MCF 10A (cell line): ENCODE measurements at regions not wholly inside any gene's neighbourhood (a gene's known extent, or its start where the extent isn't known, plus 50 kb on each side); places are given as distances from the start of the nearest gene placed in this dataset.

Experiments
- BruUV-seq: library from RNA; stranded (reverse); fragments of 400-500 nt; replicated peaks from 2 replicates; lab custom pipeline; 2021; lab: Mats Ljungman, UMichigan
- CTCF ChIA-PET: fragments of 300-600 bp; sonication (Branson Sonifier 250); formaldehyde crosslinking; extraction: SDS; loops from one replicate; lab custom pipeline; 2021; ENCODE audit warnings: antibody characterized with exemption, inconsistent platforms; lab: Yijun Ruan, JAX
- POLR2A ChIA-PET: fragments of 300-600, 350-650 bp; sonication (Branson Sonifier 250); formaldehyde crosslinking; extraction: SDS; loops from one replicate; lab custom pipeline; 2020; ENCODE audit warnings: antibody characterized with exemption, inconsistent platforms; lab: Yijun Ruan, JAX
- DNase-seq: peaks from one replicate; pipeline ENCODE4 v3.0.0-alpha.2; 2018; ENCODE audit not compliant: unreplicated experiment
- H3K27ac Mint-ChIP-seq: one replicate; pipeline ENCODE4 v1.8.0; 2022; ENCODE audit warnings: mild to moderate bottlenecking, low read depth, mixed read lengths; ENCODE audit not compliant: unreplicated experiment
- H3K27me3 Mint-ChIP-seq: one replicate; pipeline ENCODE4 v1.8.0; 2022; ENCODE audit warnings: mixed read lengths; ENCODE audit not compliant: insufficient read depth, unreplicated experiment
- H3K36me3 Mint-ChIP-seq: one replicate; pipeline ENCODE4 v1.8.0; 2022; ENCODE audit warnings: mild to moderate bottlenecking, moderate library complexity, mixed read lengths; ENCODE audit not compliant: insufficient read depth, unreplicated experiment
- H3K4me1 Mint-ChIP-seq: one replicate; pipeline ENCODE4 v1.8.0; 2022; ENCODE audit warnings: mixed read lengths; ENCODE audit not compliant: insufficient read depth, unreplicated experiment
- H3K4me3 Mint-ChIP-seq: one replicate; pipeline ENCODE4 v1.8.0; 2022; ENCODE audit warnings: mild to moderate bottlenecking, moderate library complexity, mixed read lengths; ENCODE audit not compliant: unreplicated experiment
- H3K9me3 Mint-ChIP-seq: one replicate; pipeline ENCODE4 v1.8.0; 2022; ENCODE audit warnings: mixed read lengths; ENCODE audit not compliant: unreplicated experiment
- CTCF ChIP-seq: fragments of 200-600 bp; IDR thresholded peaks from one replicate; pipeline ENCODE4 v1.8.0; 2022; ENCODE audit warnings: antibody characterized with exemption, mild to moderate bottlenecking; ENCODE audit not compliant: unreplicated experiment
- intact Hi-C: fragments of 100-400 bp; cut with micrococcal nuclease; formaldehyde crosslinking; loops from 2 replicates; pipeline ENCODE4 v1.14.1; 2022

DNA sequence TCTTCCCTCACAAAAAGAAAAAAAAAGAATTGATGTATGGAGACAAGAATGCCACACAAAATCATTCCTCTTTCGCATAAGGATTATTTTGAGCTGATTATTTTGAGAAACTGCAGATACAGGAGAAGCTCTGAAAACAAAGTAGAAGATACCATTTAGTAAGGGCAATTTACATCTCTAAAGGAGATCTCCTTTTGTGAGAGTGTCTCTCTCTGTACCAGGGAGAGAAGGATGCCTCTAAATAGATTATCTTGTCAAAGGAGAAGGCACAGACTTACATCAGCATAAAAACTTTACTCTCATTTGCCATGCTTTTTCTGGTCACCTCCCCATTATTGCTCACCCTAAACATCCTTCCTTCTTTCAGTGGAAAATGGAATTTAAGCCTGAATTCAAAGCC is 747.9 kb upstream of the COBL start:
- Mint-ChIP-seq H3K27me3 (peaks cover 79% of the 10 kb centered on the region), H3K4me1 (no peaks in the 10 kb centered on the region), H3K36me3 (no peaks in the 10 kb centered on the region), H3K27ac (no peak overlapping the region), H3K4me3 (no peak overlapping the region), H3K9me3 (no peaks in the 10 kb centered on the region)
- BruUV-seq: no TSS peak
- TF ChIP-seq CTCF: no peak
- intact Hi-C loops: no loop called here
- DNase-seq: no peak
- ChIA-PET CTCF (no interaction called here), POLR2A (no interaction called here)

- intact Hi-C loops: no loop called here
- no peak overlapping the region for H3K27ac Mint-ChIP-seq
- BruUV-seq: no TSS peak
These were observed 745.1 kb upstream of the COBL start for GRCh38 chr7:52061666-52062065.

GRCh38 chr7:52053525-52053924 is 736.9 kb upstream of the COBL start:
- no peak overlapping the region for H3K27ac Mint-ChIP-seq
- no peak for DNase-seq
- CTCF ChIA-PET: no interaction called here
- POLR2A ChIA-PET: no interaction called here
- H3K4me1 Mint-ChIP-seq: no peaks in the 10 kb centered on the region
- BruUV-seq: no TSS peak
- peaks cover 6% of the 10 kb centered on the region for H3K36me3 Mint-ChIP-seq
- peaks cover 97% of the 10 kb centered on the region for H3K27me3 Mint-ChIP-seq
- no peak for TF ChIP-seq CTCF
- H3K4me3 Mint-ChIP-seq: no peak overlapping the region
- intact Hi-C loops: no loop called here
- no peaks in the 10 kb centered on the region for H3K9me3 Mint-ChIP-seq

More at GRCh38 chr7:52061666-52062065, 745.1 kb upstream of the COBL start:
- ChIA-PET POLR2A (no interaction called here), CTCF (no interaction called here)
- Mint-ChIP-seq H3K36me3 (no peaks in the 10 kb centered on the region), H3K9me3 (no peaks in the 10 kb centered on the region), H3K4me1 (no peaks in the 10 kb centered on the region), H3K27me3 (peaks cover 79% of the 10 kb centered on the region), H3K4me3 (no peak overlapping the region)
- no peak for DNase-seq
- no peak for TF ChIP-seq CTCF

DNA sequence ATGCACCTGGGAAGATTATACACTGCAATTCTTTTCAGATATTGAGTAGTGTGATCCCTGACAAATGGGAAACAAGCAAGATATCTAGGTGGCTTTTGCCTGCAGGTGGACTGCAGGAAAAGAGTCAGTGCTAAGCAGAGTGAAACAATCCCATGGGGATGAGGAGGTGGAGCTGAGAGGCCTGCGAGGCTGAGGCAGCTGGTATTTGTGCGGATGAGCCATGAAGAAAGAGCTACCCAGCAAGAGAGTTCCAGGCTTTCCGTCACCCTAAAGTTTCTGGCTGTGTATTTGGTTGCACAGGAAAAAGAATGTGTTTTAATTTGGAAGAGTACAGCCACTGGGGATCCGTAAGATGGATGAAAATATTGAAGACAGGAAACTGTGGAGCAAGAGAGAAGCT is 714.1 kb upstream of the COBL start:
- ChIA-PET CTCF (no interaction called here), POLR2A (no interaction called here)
- Mint-ChIP-seq H3K27me3 (peaks cover 85% of the 10 kb centered on the region), H3K4me1 (no peaks in the 10 kb centered on the region), H3K27ac (no peak overlapping the region), H3K9me3 (no peaks in the 10 kb centered on the region), H3K4me3 (no peak overlapping the region), H3K36me3 (no peaks in the 10 kb centered on the region)
- intact Hi-C loops: no loop called here
- no TSS peak for BruUV-seq
- TF ChIP-seq CTCF: no peak
- no peak for DNase-seq
